HepG2 (cell line): ENCODE measurements at regions not wholly inside any gene's neighbourhood (a gene's known extent, or its start where the extent isn't known, plus 50 kb on each side); places are given as distances from the start of the nearest gene placed in this dataset.

Experiments used
- ATAC-seq: fragments of 200-7000 bp; cut with Tn5 transposase; 3 replicates; pipeline ENCODE4 v1.9.1; 2020; ENCODE audit warnings: mild to moderate bottlenecking, moderate library complexity
- BruUV-seq: library from RNA; stranded (reverse); fragments of 400-500 nt; replicated peaks from 2 replicates; lab custom pipeline; 2021; lab: Mats Ljungman, UMichigan
- CTCF ChIA-PET: fragments of 300-600 bp; formaldehyde crosslinking; extraction: SDS; loops from one replicate; lab custom pipeline; 2021; ENCODE audit warnings: low total read pairs, inconsistent platforms, low intra/inter-chr PET ratio; lab: Yijun Ruan, JAX
- POLR2A ChIA-PET: fragments of 350-600 bp; sonication (Branson Sonifier 250); formaldehyde crosslinking; loops from one replicate; lab custom pipeline; 2020; ENCODE audit warnings: antibody characterized with exemption, inconsistent platforms; lab: Yijun Ruan, JAX
- DNase-seq: peaks from one replicate; pipeline ENCODE4 v3.0.0-alpha.2; 2015; ENCODE audit warnings: low spot score
- FAIRE-seq: peaks from 3 replicates; lab custom pipeline; 2011; peaks lifted over from hg19 to GRCh38; lab: Jason Lieb, UNC
- H2AFZ ChIP-seq: one replicate; pipeline ENCODE4 v1.6.1; 2011; ENCODE audit warnings: low read length, inconsistent platforms
- H3K27ac ChIP-seq: fragments of 300-600 bp; 3 replicates; pipeline ENCODE4 v1.8.0; 2011; ENCODE audit warnings: mixed run types, mild to moderate bottlenecking, mixed read lengths, low read length, inconsistent platforms; ENCODE audit not compliant: insufficient read depth; ENCODE audit errors: extremely low read length
- H3K27me3 ChIP-seq, 2 experiments: fragments of 200-600 bp in 1 of 2; 2 replicates in 1 of 2; 3 replicates in 1 of 2; pipeline versions ENCODE4 v1.6.0 to v1.8.0; 2011; ENCODE audit warnings: low read length in 2 of 2, mild to moderate bottlenecking in 2 of 2, moderate library complexity in 2 of 2, inconsistent platforms in 1 of 2; ENCODE audit not compliant: insufficient read depth in 2 of 2, control insufficient read depth in 1 of 2
- H3K36me3 ChIP-seq, 2 experiments: fragments of 200-600 bp in 1 of 2; replicated peaks in 1 of 2; 2 replicates in 1 of 2; 3 replicates in 1 of 2; pipeline versions ENCODE4 v1.5.1 to v1.8.0; 2011; ENCODE audit warnings: low read length in 2 of 2, inconsistent platforms in 1 of 2; ENCODE audit not compliant: insufficient read depth in 2 of 2, control insufficient read depth in 1 of 2
- H3K4me1 ChIP-seq: 2 replicates; pipeline ENCODE4 v1.5.1; 2012; ENCODE audit warnings: low read length, inconsistent platforms; ENCODE audit not compliant: insufficient read depth
- H3K4me2 ChIP-seq: 2 replicates; pipeline ENCODE4 v1.6.0; 2011; ENCODE audit warnings: low read depth, low read length, inconsistent platforms
- H3K4me3 ChIP-seq, 3 experiments: fragments of 200-600 bp in 1 of 3; sonication (generic), shearing (Covaris generic) in 1 of 3; replicated peaks in 1 of 3; 2 replicates each; pipeline ENCODE4 v1.5.1; 2011 to 2016; ENCODE audit warnings: low read length in 3 of 3, inconsistent platforms in 2 of 3, low read depth in 2 of 3, mild to moderate bottlenecking in 2 of 3, control low read depth in 1 of 3, mixed read lengths in 1 of 3; ENCODE audit not compliant: insufficient read depth in 1 of 3
- H3K79me2 ChIP-seq: one replicate; pipeline ENCODE4 v1.6.1; 2011; ENCODE audit warnings: low read length, inconsistent platforms; ENCODE audit not compliant: insufficient read depth
- H3K9ac ChIP-seq: 2 replicates; pipeline ENCODE4 v1.6.0; 2011; ENCODE audit warnings: mild to moderate bottlenecking, low read depth, low read length, inconsistent platforms; ENCODE audit not compliant: insufficient read depth
- H3K9me3 ChIP-seq: 2 replicates; pipeline ENCODE4 v1.5.1; 2012; ENCODE audit warnings: mild to moderate bottlenecking, low read length
- H4K20me1 ChIP-seq: 2 replicates; pipeline ENCODE4 v1.6.0; 2011; ENCODE audit warnings: inconsistent platforms, mild to moderate bottlenecking, low read length, moderate library complexity; ENCODE audit not compliant: insufficient read depth
- ARID2 ChIP-seq: sonication (generic); formaldehyde crosslinking; IDR thresholded peaks from 2 replicates; pipeline ENCODE4 v1.8.1; 2022; ENCODE audit warnings: mild to moderate bottlenecking, missing genetic modification reagents, borderline replicate concordance
- HOXA3 ChIP-seq: sonication (generic); formaldehyde crosslinking; IDR thresholded peaks from 2 replicates; pipeline ENCODE4 v1.5.0; 2020; ENCODE audit warnings: missing genetic modification reagents
- HOXA9 ChIP-seq: sonication (generic); formaldehyde crosslinking; IDR thresholded peaks from 2 replicates; pipeline ENCODE4 v1.8.1; 2022; ENCODE audit warnings: missing genetic modification reagents, mild to moderate bottlenecking, moderate library complexity, borderline replicate concordance
- ISL2 ChIP-seq: sonication (generic); formaldehyde crosslinking; IDR thresholded peaks from 2 replicates; pipeline ENCODE4 v1.5.0; 2020; ENCODE audit warnings: missing genetic modification reagents
- MED1 ChIP-seq: sonication (generic); formaldehyde crosslinking; IDR thresholded peaks from 2 replicates; pipeline ENCODE4 v1.4.0; 2020; ENCODE audit warnings: missing genetic modification reagents
- NR2C2 ChIP-seq: sonication (generic); formaldehyde crosslinking; IDR thresholded peaks from 2 replicates; pipeline ENCODE4 v1.4.0; 2020; ENCODE audit warnings: missing genetic modification reagents, mild to moderate bottlenecking, moderate library complexity, borderline replicate concordance
- ONECUT2 ChIP-seq: sonication (generic); formaldehyde crosslinking; IDR thresholded peaks from 2 replicates; pipeline ENCODE4 v1.4.0; 2020; ENCODE audit warnings: missing genetic modification reagents
- PAWR ChIP-seq: sonication (generic); formaldehyde crosslinking; IDR thresholded peaks from 2 replicates; pipeline ENCODE4 v1.4.0; 2020; ENCODE audit warnings: missing genetic modification reagents, mild to moderate bottlenecking, borderline replicate concordance
- TBX3 ChIP-seq: fragments of 450-650 bp; IDR thresholded peaks from 2 replicates; pipeline ENCODE4 v1.6.1; 2017; ENCODE audit warnings: antibody characterized with exemption, mild to moderate bottlenecking, inconsistent platforms, borderline replicate concordance
- TRIM22 ChIP-seq: fragments of 450-650 bp; IDR thresholded peaks from 2 replicates; pipeline ENCODE4 v1.6.1; 2017
- ZBTB44 ChIP-seq: sonication (generic); formaldehyde crosslinking; IDR thresholded peaks from 2 replicates; pipeline ENCODE4 v1.4.0; 2020; ENCODE audit warnings: missing genetic modification reagents
- ZFP91 ChIP-seq: sonication (generic); formaldehyde crosslinking; IDR thresholded peaks from 2 replicates; pipeline ENCODE4 v1.9.0; 2022; ENCODE audit warnings: missing genetic modification reagents, mild to moderate bottlenecking, borderline replicate concordance
- ZNF264 ChIP-seq: sonication (generic); formaldehyde crosslinking; IDR thresholded peaks from 2 replicates; pipeline ENCODE4 v1.4.0; 2020; ENCODE audit warnings: missing genetic modification reagents
- ZNF274 ChIP-seq: sonication (generic); formaldehyde crosslinking; IDR thresholded peaks from 2 replicates; pipeline ENCODE4 v1.5.1; 2020; ENCODE audit warnings: mild to moderate bottlenecking, missing genetic modification reagents
- ZNF431 ChIP-seq: sonication (generic); formaldehyde crosslinking; IDR thresholded peaks from 2 replicates; pipeline ENCODE4 v1.9.0; 2022; ENCODE audit warnings: missing genetic modification reagents, low read depth, mild to moderate bottlenecking, borderline replicate concordance
- ZNF441 ChIP-seq: sonication (generic); formaldehyde crosslinking; IDR thresholded peaks from 2 replicates; pipeline ENCODE4 v1.7.0; 2021; ENCODE audit warnings: missing genetic modification reagents, borderline replicate concordance
- ZNF446 ChIP-seq: sonication (generic); formaldehyde crosslinking; IDR thresholded peaks from 2 replicates; pipeline ENCODE4 v1.5.0; 2020; ENCODE audit warnings: mild to moderate bottlenecking, missing genetic modification reagents
- ZNF558 ChIP-seq: sonication (generic); formaldehyde crosslinking; IDR thresholded peaks from 2 replicates; pipeline ENCODE4 v1.9.0; 2022; ENCODE audit warnings: mild to moderate bottlenecking, missing genetic modification reagents, borderline replicate concordance
- ZNF639 ChIP-seq: conservative IDR thresholded peaks from 2 replicates; pipeline ENCODE4 v1.6.1; 2018; ENCODE audit warnings: missing genetic modification reagents
- ZSCAN29 ChIP-seq: sonication (generic); formaldehyde crosslinking; conservative IDR thresholded peaks from 2 replicates; pipeline ENCODE4 v1.4.0; 2020; ENCODE audit warnings: mild to moderate bottlenecking, missing genetic modification reagents
- WGBS: methylation state at CpG from one replicate; pipeline ENCODE4 v1.1.6; 2017; ENCODE audit warnings: low lambda C conversion rate; 5-methylcytosine and 5-hydroxymethylcytosine counted together
- in situ Hi-C: cut with HindIII; loops from 2 replicates; pipeline ENCODE4 v1.10.0; 2017; ENCODE audit warnings: low pct_unique_long_range_greater_than_20kb; ENCODE audit not compliant: extremely low pct_ligation_motif_present
- intact Hi-C: fragments of 100-400 bp; cut with micrococcal nuclease; formaldehyde crosslinking; loops from one replicate; pipeline ENCODE4 v1.10.0; 2022; ENCODE audit not compliant: unreplicated experiment

GRCh38 chr2:10507106-10507505 is 59.0 kb upstream of the ODC1 start:
- peak; percentile 29 for ATAC-seq
- POLR2A ChIA-PET: no interaction called here
- DNase-seq: no peak

More at GRCh38 chr2:10507106-10507505, 59.0 kb upstream of the ODC1 start:
- no TSS peak for BruUV-seq
- H3K9ac ChIP-seq: no peak overlapping the region
- H3K36me3 ChIP-seq: no peaks in the 10 kb centered on the region
- no peak overlapping the region for H3K4me2 ChIP-seq
- TF ChIP-seq ZNF558 (no peak), NR2C2 (CRISPR knock-in tag) (no peak), TBX3 (no peak), MED1 (CRISPR knock-in tag) (no peak), ZBTB44 (no peak), ZNF446 (no peak), HOXA3 (CRISPR knock-in tag) (no peak), ZNF639 (CRISPR knock-in tag) (no peak), ZSCAN29 (CRISPR knock-in tag) (no peak), ZNF441 (CRISPR knock-in tag) (no peak), ZNF431 (CRISPR knock-in tag) (no peak), ARID2 (CRISPR knock-in tag) (no peak), ISL2 (CRISPR knock-in tag) (no peak), ZNF264 (CRISPR knock-in tag) (no peak), ZNF274 (CRISPR knock-in tag) (no peak), HOXA9 (CRISPR knock-in tag) (no peak), ZFP91 (CRISPR knock-in tag) (no peak), TRIM22 (no peak), ONECUT2 (CRISPR knock-in tag) (no peak), PAWR (CRISPR knock-in tag) (no peak)
- H2AFZ ChIP-seq: no peak overlapping the region
- no peaks in the 10 kb centered on the region for H3K4me1 ChIP-seq
- WGBS: 38% methylated on average over 8 of the region's 8 CpGs
- H3K27ac ChIP-seq: no peak overlapping the region
- no peak for FAIRE-seq
- no peaks in the 10 kb centered on the region; the same call in 1 of the 2 replicates for H4K20me1 ChIP-seq
- H3K27me3 ChIP-seq: peaks cover 11 to 52% of the 10 kb centered on the region in 2 experiments; a peak in 4 of 5 replicates
- H3K4me3 ChIP-seq: no peak overlapping the region
- intact Hi-C loops (no loop called here), in situ Hi-C loops (no loop called here)
- H3K9me3 ChIP-seq: no peaks in the 10 kb centered on the region
- H3K79me2 ChIP-seq: no peaks in the 10 kb centered on the region
- CTCF ChIA-PET: no interaction called here
